Coronary artery (tissue), 2 donors: ENCODE measurements at regions not wholly inside any gene's neighbourhood (a gene's known extent, or its start where the extent isn't known, plus 50 kb on each side); places are given as distances from the start of the nearest gene placed in this dataset.
"Not testable (repeated sequence)": the region's sequence is repeated elsewhere in the genome, so short reads cannot be mapped to it uniquely, and the experiment has no call there.

Experiments
- DNase-seq: peaks from one replicate; pipeline ENCODE4 v3.0.0-alpha.2; 2017; ENCODE audit warnings: low spot score
- H3K27ac ChIP-seq, 2 donors: fragments of 200-600 bp; sonication (generic); one replicate each; pipeline ENCODE4 v1.5.1; 2016 to 2019
- H3K4me3 ChIP-seq: fragments of 200-600 bp; sonication (generic); 2 replicates; pipeline ENCODE4 v1.5.1; 2016; ENCODE audit warnings: mild to moderate bottlenecking, moderate library complexity
- CTCF ChIP-seq: fragments of 200-600 bp; sonication (generic); IDR thresholded peaks from one replicate; pipeline ENCODE4 v1.5.1; 2019; ENCODE audit warnings: antibody characterized with exemption

DNA sequence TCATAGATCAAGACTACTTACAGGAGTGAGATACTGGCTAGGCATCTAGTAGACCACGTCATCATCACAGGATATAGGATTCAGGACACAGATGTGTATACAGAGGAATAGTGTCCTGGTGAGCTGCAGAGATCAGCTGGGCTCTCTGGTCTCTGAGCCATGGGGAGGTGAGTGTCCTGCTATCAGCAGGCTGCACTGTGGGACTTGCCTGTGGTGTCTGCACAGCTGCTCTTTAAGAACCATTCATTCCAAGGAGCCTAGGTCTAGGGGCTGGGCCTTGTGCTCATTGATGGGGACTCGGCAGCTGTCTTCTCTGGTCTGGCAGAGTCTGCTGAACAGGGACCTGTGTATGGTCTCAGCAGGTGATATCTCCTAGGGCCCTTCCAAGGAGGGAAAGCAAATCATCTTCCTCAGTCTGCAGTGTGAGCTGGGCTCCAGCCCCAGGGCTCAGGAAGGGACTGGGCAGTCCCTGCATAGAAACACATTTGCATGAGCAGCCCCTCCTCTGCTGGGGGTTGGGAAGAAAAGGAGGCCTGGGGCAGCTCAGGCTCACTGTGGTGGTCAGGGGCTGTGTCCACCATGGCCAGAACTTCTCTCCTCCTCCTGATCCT lies 66.1 kb upstream of the VPREB1 start:
- Histone ChIP-seq H3K27ac (no peak overlapping the region), H3K4me3 (no peak overlapping the region)
- no peak for TF ChIP-seq CTCF
- DNase-seq, result peak; percentile 46

DNA sequence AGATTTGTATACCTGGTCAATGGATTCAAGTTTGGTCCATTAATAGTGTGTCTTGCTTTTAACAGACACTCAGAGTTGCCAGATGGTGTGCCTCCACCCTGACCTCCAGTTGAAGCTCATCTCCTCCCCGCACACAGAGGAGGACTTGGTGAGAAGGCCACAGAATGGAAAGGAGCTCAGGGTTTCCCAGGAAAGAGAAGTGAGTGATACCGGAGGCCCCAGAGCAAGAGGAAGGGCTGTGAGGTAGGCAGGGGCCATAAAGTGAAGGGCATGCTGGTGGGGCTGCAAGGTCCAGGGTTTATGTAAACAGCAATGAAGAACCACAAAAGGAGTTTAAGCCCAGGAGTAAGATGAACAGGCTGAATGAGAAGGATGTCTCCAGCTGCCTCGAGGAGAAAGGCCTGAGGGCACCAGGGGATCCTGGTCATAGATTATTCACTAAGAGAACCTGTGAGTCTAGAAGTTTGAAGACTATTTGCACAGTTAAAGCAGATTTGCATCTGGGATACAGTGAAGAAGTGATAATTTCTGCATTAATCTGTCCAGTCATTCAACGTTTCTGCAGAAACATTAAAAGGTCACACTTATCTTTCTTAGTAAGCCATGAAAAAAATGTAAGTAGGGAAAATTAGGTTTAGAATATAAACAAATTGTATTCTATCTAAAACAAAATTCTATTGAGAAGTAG lies 67.5 kb upstream of the VPREB1 start:
- peak; percentile 58 for DNase-seq
- no peak for TF ChIP-seq CTCF
- no peak overlapping the region for H3K27ac ChIP-seq
- H3K4me3 ChIP-seq, result no peak overlapping the region

GRCh38 chr22:22172896-22173628 lies 71.5 kb upstream of the VPREB1 start:
- not testable (repeated sequence) for DNase-seq, H3K27ac ChIP-seq, H3K4me3 ChIP-seq

- Histone ChIP-seq H3K4me3 (no peak overlapping the region), H3K27ac (no peak overlapping the region)
- no peak for TF ChIP-seq CTCF
- DNase-seq, result no peak
Measured at GRCh38 chr22:22171357-22172218, 73.0 kb upstream of the VPREB1 start.

GRCh38 chr22:22169923-22170322 lies 74.7 kb upstream of the VPREB1 start:
- no peak overlapping the region for H3K4me3 ChIP-seq
- H3K27ac ChIP-seq, result no peak overlapping the region
- TF ChIP-seq CTCF, result no peak
- no peak for DNase-seq

GRCh38 chr22:22168941-22169867 lies 75.4 kb upstream of the VPREB1 start:
- no peak for DNase-seq
- no peak for TF ChIP-seq CTCF
- H3K27ac ChIP-seq, result no peak overlapping the region

More at GRCh38 chr22:22168941-22169867, 75.4 kb upstream of the VPREB1 start:
- H3K4me3 ChIP-seq, result no peak overlapping the region
